ENCODE measurements at regions not wholly inside any gene's neighbourhood (a gene's known extent, or its start where the extent isn't known, plus 50 kb on each side); places are given as distances from the start of the nearest gene placed in this dataset.
A peak's percentile ranks its signal among the peaks of the same experiment; 100 is the strongest.
"Not testable (repeated sequence)": the region's sequence is repeated elsewhere in the genome, so short reads cannot be mapped to it uniquely, and the experiment has no call there.

- H3K36me3 Mint-ChIP-seq (ENCODE audit: low read depth); H3K9me3 Mint-ChIP-seq; H3K4me1 Mint-ChIP-seq; H3K27ac Mint-ChIP-seq; H3K27me3 Mint-ChIP-seq; H3K4me3 Mint-ChIP-seq: not testable (repeated sequence)
- ATAC-seq (replicated peaks): peak; percentile 16
These were observed 5194.2 kb upstream of the TPTE start for GRCh38 chr21:5327220-5327619.

DNA sequence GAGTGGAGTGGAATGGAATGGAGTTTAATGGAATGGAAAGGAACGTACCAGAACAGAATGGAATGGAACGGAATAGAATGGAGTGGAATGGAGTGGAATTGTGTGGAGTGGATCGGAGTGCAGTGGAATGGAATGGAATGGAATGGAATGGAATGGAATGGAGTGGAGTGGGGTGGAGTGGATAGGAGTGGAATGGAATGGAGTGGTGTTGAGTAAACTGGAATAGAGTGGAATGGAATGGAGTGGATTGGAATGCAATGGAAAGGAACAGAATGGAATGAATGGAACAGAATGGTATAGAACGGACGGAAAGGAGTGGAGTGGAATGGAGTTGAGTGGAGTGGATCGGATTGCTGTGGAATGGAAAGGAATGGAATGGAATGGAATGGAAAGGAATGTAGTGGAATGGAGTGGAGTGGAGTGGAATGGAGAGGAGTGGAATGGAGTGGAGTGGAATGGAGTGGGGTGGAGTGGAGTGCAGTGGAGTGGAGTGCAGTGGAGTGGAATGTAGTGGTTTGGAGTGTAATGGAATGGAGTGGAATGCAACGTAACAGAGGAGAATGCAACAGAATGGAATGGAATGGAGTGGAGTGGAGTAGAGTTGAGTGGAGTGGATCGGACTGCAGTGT, 5192.0 kb upstream of the TPTE start:
- H3K27ac Mint-ChIP-seq; H3K27me3 Mint-ChIP-seq; H3K4me3 Mint-ChIP-seq; H3K36me3 Mint-ChIP-seq (ENCODE audit: low read depth); H3K9me3 Mint-ChIP-seq; ATAC-seq (replicated peaks); H3K4me1 Mint-ChIP-seq: not testable (repeated sequence)

GRCh38 chr21:5357839-5358238, 5163.5 kb upstream of the TPTE start:
- H3K27ac Mint-ChIP-seq; H3K27me3 Mint-ChIP-seq; H3K4me3 Mint-ChIP-seq; H3K9me3 Mint-ChIP-seq; ATAC-seq (replicated peaks); H3K4me1 Mint-ChIP-seq; H3K36me3 Mint-ChIP-seq (ENCODE audit: low read depth): not testable (repeated sequence)
